SK-N-MC (cell line): ENCODE measurements at regions not wholly inside any gene's neighbourhood (a gene's known extent, or its start where the extent isn't known, plus 50 kb on each side); places are given as distances from the start of the nearest gene placed in this dataset.

Experiments
- EZH2 ChIP-seq: fragments of 200-600 bp; sonication (generic); IDR thresholded peaks from one replicate; pipeline ENCODE4 v1.6.1; 2017; ENCODE audit warnings: antibody characterized with exemption
- FOXP2 ChIP-seq: optimal IDR thresholded peaks from 2 replicates; pipeline ENCODE3; 2011; ENCODE audit warnings: mild to moderate bottlenecking, moderate library complexity; ENCODE audit not compliant: insufficient read depth; ENCODE audit errors: extremely low read length, control extremely low read depth
- POLR2AphosphoS5 ChIP-seq: IDR thresholded peaks from 2 replicates; pipeline ENCODE4 v1.6.1; 2012; ENCODE audit warnings: mild to moderate bottlenecking, low read depth, low read length, borderline replicate concordance

GRCh38 chr5:30831123-30831522 lies 362.4 kb upstream of the CDH6 start:
- TF ChIP-seq EZH2: no peak
- TF ChIP-seq POLR2AphosphoS5: no peak
- TF ChIP-seq FOXP2: no peak
